NCI-H510A (cell line): ENCODE measurements at regions not wholly inside any gene's neighbourhood (a gene's known extent, or its start where the extent isn't known, plus 50 kb on each side); places are given as distances from the start of the nearest gene placed in this dataset.
A peak's percentile ranks its signal among the peaks of the same experiment; 100 is the strongest.

Experiments
- DNase-seq: peaks from one replicate; lab custom pipeline; 2025; lab: John Stamatoyannopoulos, UW

DNA sequence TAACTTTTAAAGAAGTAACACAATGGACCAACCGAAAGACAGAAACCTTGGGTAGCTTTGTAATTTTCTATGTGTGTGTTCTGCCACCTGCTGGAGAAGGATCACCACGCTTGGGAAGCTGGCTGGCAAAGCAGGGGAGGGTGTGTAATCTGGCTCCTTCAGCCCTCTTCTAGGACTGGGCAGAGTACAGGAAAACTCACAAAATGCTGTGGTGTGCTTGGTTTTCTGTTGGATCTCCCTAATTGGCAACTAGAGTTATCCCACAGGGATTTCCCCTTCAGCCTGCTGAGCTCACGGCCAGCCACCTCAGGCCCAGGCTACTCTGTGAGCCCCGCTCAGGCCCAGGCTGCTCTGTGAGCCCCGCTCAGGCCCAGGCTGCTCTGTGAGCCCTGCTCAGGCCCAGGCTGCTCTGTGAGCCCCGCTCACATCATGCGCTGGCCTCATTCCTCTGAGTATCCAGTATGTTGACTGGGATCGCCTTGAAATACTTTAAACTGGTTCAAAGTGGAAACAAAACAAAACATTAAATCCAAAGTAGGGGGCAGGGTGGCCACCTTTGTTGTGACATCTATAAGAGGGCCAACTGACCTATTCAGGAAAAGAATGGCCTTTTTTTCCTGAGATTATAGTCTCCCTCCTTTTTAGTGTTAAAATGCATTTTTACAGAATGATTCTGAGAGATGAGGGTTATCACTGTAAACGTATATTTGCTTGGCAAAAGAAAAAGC is 52.0 kb upstream of the RNU6-8 start:
- peak; percentile 38 for DNase-seq

DNA sequence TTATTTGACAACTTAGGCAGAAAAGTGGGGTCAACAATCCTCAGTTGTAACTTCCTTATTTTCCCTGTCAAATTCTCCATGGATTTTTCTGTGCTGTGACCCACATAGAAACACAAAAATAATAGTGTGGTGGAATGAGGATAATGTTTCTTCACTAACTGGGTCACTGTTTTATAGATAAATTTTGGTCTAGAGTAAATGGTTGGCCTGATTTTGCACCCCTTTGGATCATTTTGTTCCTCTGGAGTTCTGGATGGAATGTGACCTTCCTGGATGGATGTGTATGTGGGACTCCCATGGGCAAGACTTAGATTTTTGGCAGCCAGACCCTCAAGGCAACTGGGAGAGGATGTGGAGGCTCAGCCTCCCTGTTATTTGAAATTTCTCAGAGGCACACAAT is 52.7 kb upstream of the RNU6-8 start:
- no peak for DNase-seq

DNA sequence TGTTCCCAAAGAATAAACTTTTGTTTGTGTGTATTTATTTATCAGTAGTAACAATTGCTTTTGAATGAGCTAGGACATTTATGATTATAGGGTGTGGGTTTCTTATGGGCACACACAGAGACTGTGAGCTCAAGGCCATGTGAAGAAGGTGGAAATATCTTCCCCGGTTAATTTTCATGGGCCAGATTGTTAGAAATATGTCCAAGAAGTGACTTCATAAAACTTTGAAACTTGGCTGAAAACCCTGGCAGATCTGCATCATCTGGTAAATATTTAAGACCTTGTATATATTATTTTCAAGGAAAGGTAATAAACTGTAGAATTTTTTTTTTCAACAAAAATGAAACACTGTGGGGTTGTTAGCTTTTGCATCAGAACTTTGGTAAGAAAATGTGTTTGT is 53.5 kb upstream of the RNU6-8 start:
- no peak for DNase-seq

DNA sequence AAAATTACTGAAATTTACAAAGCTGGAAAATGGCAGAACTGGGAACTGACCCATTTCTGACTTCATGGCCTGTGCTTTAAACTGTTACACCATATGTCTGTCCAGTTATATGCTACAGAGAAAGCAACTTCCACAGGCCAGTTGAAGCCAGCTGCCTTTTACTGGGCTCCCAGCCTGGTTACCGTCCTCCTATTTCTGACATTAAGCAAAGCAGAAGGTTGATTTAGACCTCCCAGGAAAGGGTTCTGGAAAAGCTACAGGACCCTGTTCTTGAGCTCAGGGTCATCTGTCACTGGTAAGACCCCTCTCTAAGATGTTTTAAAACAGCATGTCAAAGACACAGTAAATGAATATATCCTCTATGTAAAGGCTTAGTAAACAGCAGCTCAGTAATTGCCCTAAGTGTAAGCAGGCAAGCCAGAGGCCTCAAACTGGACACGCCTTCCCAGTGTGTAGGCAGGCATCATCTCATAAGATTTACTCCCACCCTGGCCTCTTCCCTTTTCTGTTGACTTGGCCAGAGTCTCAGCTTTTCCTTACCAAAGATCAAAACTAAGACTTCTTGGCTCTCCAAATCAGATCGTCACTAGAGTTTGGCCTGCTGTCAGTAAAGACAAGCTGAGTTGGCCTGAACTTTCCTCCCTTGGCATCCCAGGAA is 55.4 kb upstream of the RNU6-8 start:
- DNase-seq = no peak

DNA sequence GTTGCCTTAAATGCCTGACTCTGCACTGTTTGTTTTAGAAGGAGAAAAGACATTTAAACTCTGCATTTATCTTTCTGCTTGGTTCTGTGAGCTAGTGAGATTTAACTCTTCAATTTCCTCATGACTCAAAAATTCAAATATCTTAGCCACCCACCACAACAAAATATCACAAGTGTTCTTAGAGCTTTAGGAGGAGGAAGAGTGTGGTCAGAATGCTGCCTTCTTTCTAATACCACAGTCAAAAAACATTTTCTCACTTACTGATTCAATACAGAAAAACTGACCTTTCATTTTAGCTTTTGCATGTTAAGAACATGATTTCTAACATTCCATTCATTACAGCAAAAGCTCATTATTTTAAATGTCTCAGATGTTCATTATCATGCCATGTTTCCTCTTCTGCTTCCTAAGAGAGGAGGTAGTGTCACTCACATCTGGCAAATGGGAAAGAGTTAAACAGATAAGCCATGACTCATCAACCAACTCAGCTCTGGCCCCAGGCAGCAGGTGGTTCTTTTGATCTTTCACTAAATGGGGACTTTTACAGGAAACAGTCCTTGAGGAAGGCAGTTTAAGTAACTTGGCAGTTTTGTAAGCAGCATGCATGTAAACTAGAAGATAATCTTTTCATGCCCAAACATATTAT is 56.4 kb upstream of the RNU6-8 start:
- no peak for DNase-seq

DNA sequence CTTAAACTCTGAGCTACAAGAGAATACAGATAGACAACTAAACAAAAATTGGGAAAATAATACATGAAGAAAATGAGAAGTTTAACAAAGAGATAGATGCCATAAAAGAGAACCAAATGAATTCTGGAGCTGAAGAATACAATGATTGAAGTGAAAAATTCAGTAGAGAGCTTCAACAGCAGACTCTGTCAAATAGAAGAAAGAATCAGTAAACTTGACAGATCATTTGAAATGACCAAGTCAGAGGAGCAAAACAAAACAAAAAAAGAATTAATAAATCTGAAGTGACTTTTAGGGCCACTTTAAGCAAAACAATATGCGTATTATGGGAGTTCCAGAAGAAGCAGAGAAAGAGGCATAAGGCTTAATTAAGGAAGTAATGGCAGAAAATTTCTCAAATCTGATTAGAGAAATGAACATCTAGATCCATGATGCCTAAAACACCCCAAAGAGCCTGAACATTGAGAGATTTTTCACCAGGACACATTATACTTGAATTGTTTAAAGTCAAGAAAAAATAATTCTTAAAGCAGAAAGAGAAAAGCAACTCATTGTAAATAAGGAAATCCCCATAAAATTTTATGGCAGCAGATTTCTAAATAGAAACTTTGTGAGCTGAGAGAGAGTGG is 61.0 kb upstream of the RNU6-8 start:
- no peak for DNase-seq

DNA sequence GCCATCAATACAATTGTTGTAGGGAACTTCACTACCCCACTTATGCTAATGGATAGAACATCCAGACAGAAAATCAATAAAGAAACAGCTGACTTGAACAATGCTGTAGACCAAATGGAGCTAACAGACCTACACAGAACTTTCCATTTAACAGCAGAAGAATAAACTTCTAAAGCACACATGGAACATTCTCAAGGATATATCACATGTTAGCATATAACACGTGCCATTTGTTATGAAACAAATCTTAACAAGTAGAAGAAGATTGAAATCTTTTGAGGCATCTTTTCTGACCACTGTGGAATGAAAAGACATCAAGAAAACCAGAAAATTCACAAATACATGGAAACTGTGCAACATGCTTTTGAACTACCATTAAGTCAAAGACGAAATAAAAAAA is 62.5 kb upstream of the RNU6-8 start:
- DNase-seq = no peak

DNA sequence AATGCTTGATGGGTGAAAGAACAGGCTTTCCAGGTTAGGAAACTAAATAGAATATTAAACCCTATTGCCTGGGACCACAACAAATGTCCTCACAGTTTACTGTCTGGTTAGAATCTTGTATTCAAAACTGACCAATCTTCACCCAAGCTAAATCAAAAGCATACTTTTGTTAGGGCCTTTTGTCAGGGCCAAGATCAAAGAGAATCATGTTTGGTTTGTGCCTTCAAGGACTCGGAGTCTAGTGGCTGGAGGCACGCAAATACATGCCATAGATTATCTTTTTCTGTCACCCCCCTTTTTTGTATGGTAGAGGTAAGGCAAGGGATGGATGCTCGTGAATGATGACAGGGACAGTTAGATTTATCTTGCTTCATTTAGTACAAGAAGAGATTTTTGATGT is 51.1 kb upstream of the AKAP6 start:
- no peak for DNase-seq
